ENCODE measurements at regions not wholly inside any gene's neighbourhood (a gene's known extent, or its start where the extent isn't known, plus 50 kb on each side); places are given as distances from the start of the nearest gene placed in this dataset.

DNA sequence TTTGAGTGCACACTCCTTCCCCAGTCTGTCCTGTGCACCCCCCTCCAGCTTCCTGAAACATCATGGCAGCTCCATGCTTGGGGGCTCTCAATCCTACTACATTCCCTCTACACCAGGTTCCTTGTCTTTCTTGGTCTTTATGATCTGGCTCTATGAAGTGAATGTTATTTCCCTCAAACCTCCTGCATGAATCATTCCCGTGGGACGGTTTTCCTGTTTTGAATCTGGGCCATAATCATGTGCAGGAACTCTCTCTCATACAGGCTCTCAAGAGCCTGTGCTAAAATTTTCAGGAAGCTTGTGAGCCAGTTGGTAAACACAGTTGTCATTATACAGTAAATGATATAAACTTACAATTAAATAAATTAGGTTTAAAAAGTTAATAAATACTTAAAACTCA lies 89.8 kb upstream of the KCNE2 start:
- no peaks in the 10 kb centered on the region for H3K9me3 ChIP-seq (replicated peaks; ENCODE audit: insufficient read depth, low read length)
- no peaks in the 10 kb centered on the region for H3K9me2 ChIP-seq (replicated peaks; ENCODE audit: insufficient read depth, low read length)
- no peaks in the 10 kb centered on the region for H3K79me2 ChIP-seq (ENCODE audit: low read length)
- H4K20me1 ChIP-seq (ENCODE audit: insufficient read depth, low read length): no peaks in the 10 kb centered on the region
- H3K4me2 ChIP-seq (ENCODE audit: low read depth, low read length): no peak overlapping the region
- H3F3A ChIP-seq (ENCODE audit: insufficient read depth, low read length): no peaks in the 10 kb centered on the region
- H3K27ac ChIP-seq (ENCODE audit: low read length): no peak overlapping the region
- no peak for DNase-seq
- H3K4me3 ChIP-seq (ENCODE audit: low read length): no peak overlapping the region
- no peaks in the 10 kb centered on the region for H3K4me1 ChIP-seq (ENCODE audit: low read length)
- H3K36me3 ChIP-seq (replicated peaks; ENCODE audit: insufficient read depth, low read length): no peaks in the 10 kb centered on the region
- no peak overlapping the region for H3K9ac ChIP-seq (ENCODE audit: low read length)
- TF ChIP-seq EZH2 (optimal IDR thresholded peaks at IDR 0.05; ENCODE audit: low read depth, low read length) (no peak), EZH2phosphoT487 (IDR thresholded peaks at IDR 0.05; ENCODE audit: low read length) (no peak), CTCF (IDR thresholded peaks at IDR 0.05; ENCODE audit: low read length) (no peak)
- H3K27me3 ChIP-seq (replicated peaks; ENCODE audit: insufficient read depth, low read length): no peaks in the 10 kb centered on the region
- no peak overlapping the region for H2AFZ ChIP-seq (ENCODE audit: low read length)

- Histone ChIP-seq H3K9me2 (replicated peaks; ENCODE audit: insufficient read depth, low read length) (no peaks in the 10 kb centered on the region), H4K20me1 (ENCODE audit: insufficient read depth, low read length) (no peaks in the 10 kb centered on the region), H3K36me3 (replicated peaks; ENCODE audit: insufficient read depth, low read length) (no peaks in the 10 kb centered on the region), H3K9ac (ENCODE audit: low read length) (no peak overlapping the region), H3K4me1 (ENCODE audit: low read length) (no peaks in the 10 kb centered on the region), H3K4me2 (ENCODE audit: low read depth, low read length) (no peak overlapping the region), H3K9me3 (replicated peaks; ENCODE audit: insufficient read depth, low read length) (no peaks in the 10 kb centered on the region), H2AFZ (ENCODE audit: low read length) (no peak overlapping the region), H3K27ac (ENCODE audit: low read length) (no peak overlapping the region), H3K27me3 (replicated peaks; ENCODE audit: insufficient read depth, low read length) (no peaks in the 10 kb centered on the region), H3K4me3 (ENCODE audit: low read length) (no peak overlapping the region), H3F3A (ENCODE audit: insufficient read depth, low read length) (no peaks in the 10 kb centered on the region), H3K79me2 (ENCODE audit: low read length) (no peaks in the 10 kb centered on the region)
- TF ChIP-seq CTCF (IDR thresholded peaks at IDR 0.05; ENCODE audit: low read length) (no peak), EZH2 (optimal IDR thresholded peaks at IDR 0.05; ENCODE audit: low read depth, low read length) (no peak), EZH2phosphoT487 (IDR thresholded peaks at IDR 0.05; ENCODE audit: low read length) (no peak)
- DNase-seq: no peak
Measured at GRCh38 chr21:34276711-34277425, 86.9 kb upstream of the KCNE2 start.

- TF ChIP-seq CTCF (IDR thresholded peaks at IDR 0.05; ENCODE audit: low read length) (no peak), EZH2 (optimal IDR thresholded peaks at IDR 0.05; ENCODE audit: low read depth, low read length) (no peak), EZH2phosphoT487 (IDR thresholded peaks at IDR 0.05; ENCODE audit: low read length) (no peak)
- no peaks in the 10 kb centered on the region for H3F3A ChIP-seq (ENCODE audit: insufficient read depth, low read length)
- H4K20me1 ChIP-seq (ENCODE audit: insufficient read depth, low read length): no peaks in the 10 kb centered on the region
- DNase-seq: no peak
- no peak overlapping the region for H3K9ac ChIP-seq (ENCODE audit: low read length)
- no peak overlapping the region for H3K4me3 ChIP-seq (ENCODE audit: low read length)
- H3K9me2 ChIP-seq (replicated peaks; ENCODE audit: insufficient read depth, low read length): no peaks in the 10 kb centered on the region
- H3K79me2 ChIP-seq (ENCODE audit: low read length): no peaks in the 10 kb centered on the region
- H3K36me3 ChIP-seq (replicated peaks; ENCODE audit: insufficient read depth, low read length): no peaks in the 10 kb centered on the region
- no peak overlapping the region for H3K4me2 ChIP-seq (ENCODE audit: low read depth, low read length)
- H3K27ac ChIP-seq (ENCODE audit: low read length): no peak overlapping the region
- H3K27me3 ChIP-seq (replicated peaks; ENCODE audit: insufficient read depth, low read length): no peaks in the 10 kb centered on the region
- H2AFZ ChIP-seq (ENCODE audit: low read length): no peak overlapping the region
- no peaks in the 10 kb centered on the region for H3K4me1 ChIP-seq (ENCODE audit: low read length)
- H3K9me3 ChIP-seq (replicated peaks; ENCODE audit: insufficient read depth, low read length): no peaks in the 10 kb centered on the region
Measured at GRCh38 chr21:34278451-34278850, 85.4 kb upstream of the KCNE2 start.
